Cardiac muscle cell (in vitro differentiated cells and primary cell): ENCODE measurements at regions not wholly inside any gene's neighbourhood (a gene's known extent, or its start where the extent isn't known, plus 50 kb on each side); places are given as distances from the start of the nearest gene placed in this dataset.
"Not testable (repeated sequence)": the region's sequence is repeated elsewhere in the genome, so short reads cannot be mapped to it uniquely, and the experiment has no call there.

ENCODE experiments used
- DNase-seq, 2 donors: peaks; one replicate each; pipeline versions ENCODE4 v3.0.0 to v3.0.0-alpha.2; 2010 to 2017; ENCODE audit warnings: low read depth in 1 of 2, low spot score in 1 of 2
- H3K27ac ChIP-seq: fragments of 200-600 bp; sonication (generic); 2 replicates; pipeline ENCODE4 v1.5.1; 2016
- H3K27me3 ChIP-seq: fragments of 200-600 bp; sonication (generic); 2 replicates; pipeline ENCODE4 v1.6.0; 2016; ENCODE audit warnings: control low read depth
- H3K36me3 ChIP-seq: fragments of 200-600 bp; sonication (generic); 2 replicates; pipeline ENCODE4 v1.5.1; 2016; ENCODE audit warnings: control low read depth
- H3K4me1 ChIP-seq: fragments of 200-600 bp; sonication (generic); 2 replicates; pipeline ENCODE4 v1.8.1; 2017; ENCODE audit warnings: low read depth, mild to moderate bottlenecking, mixed run types
- H3K4me3 ChIP-seq: fragments of 200-600 bp; sonication (generic); 2 replicates; pipeline ENCODE4 v1.5.1; 2016; ENCODE audit warnings: mild to moderate bottlenecking
- H3K9me3 ChIP-seq: fragments of 200-600 bp; sonication (generic); 2 replicates; pipeline ENCODE4 v1.5.1; 2017; ENCODE audit warnings: low read depth, mild to moderate bottlenecking, control low read depth
- CTCF ChIP-seq: IDR thresholded peaks from 2 replicates; pipeline ENCODE4 v1.5.1; 2012; ENCODE audit warnings: low read depth, mild to moderate bottlenecking, low read length

GRCh38 chr10:59975918-59976317, 69.6 kb upstream of the CCDC6 start:
- not testable (repeated sequence) for H3K4me1 ChIP-seq

GRCh38 chr10:59971915-59972314, 65.6 kb upstream of the CCDC6 start:
- H3K4me3 ChIP-seq = no peak overlapping the region
- H3K9me3 ChIP-seq = no peaks in the 10 kb centered on the region
- peak; percentile 9 to 75 for DNase-seq
- no peaks in the 10 kb centered on the region for H3K36me3 ChIP-seq
- H3K27ac ChIP-seq = no peak overlapping the region
- H3K4me1 ChIP-seq = no peaks in the 10 kb centered on the region
- TF ChIP-seq CTCF = no peak
- no peaks in the 10 kb centered on the region for H3K27me3 ChIP-seq

More at GRCh38 chr10:59975918-59976317, 69.6 kb upstream of the CCDC6 start:
- not testable (repeated sequence) for H3K27ac ChIP-seq, H3K9me3 ChIP-seq, DNase-seq, H3K27me3 ChIP-seq, H3K36me3 ChIP-seq, H3K4me3 ChIP-seq

GRCh38 chr10:59970396-59971368, 64.3 kb upstream of the CCDC6 start:
- Histone ChIP-seq H3K4me1 (no peaks in the 10 kb centered on the region), H3K4me3 (no peak overlapping the region), H3K36me3 (no peaks in the 10 kb centered on the region), H3K27me3 (no peaks in the 10 kb centered on the region), H3K27ac (no peak overlapping the region), H3K9me3 (no peaks in the 10 kb centered on the region)
- no peak for TF ChIP-seq CTCF
- DNase-seq = no peak

GRCh38 chr10:59968705-59969104, 62.3 kb upstream of the CCDC6 start:
- no peaks in the 10 kb centered on the region for H3K27me3 ChIP-seq
- H3K4me3 ChIP-seq = no peak overlapping the region
- no peaks in the 10 kb centered on the region for H3K9me3 ChIP-seq
- DNase-seq = no peak
- H3K36me3 ChIP-seq = no peaks in the 10 kb centered on the region
- H3K4me1 ChIP-seq = no peaks in the 10 kb centered on the region
- no peak overlapping the region for H3K27ac ChIP-seq
- TF ChIP-seq CTCF = no peak

- H3K9me3 ChIP-seq = no peaks in the 10 kb centered on the region
- TF ChIP-seq CTCF = no peak
These were observed 60.7 kb upstream of the CCDC6 start for GRCh38 chr10:59967079-59967478.

GRCh38 chr10:59965899-59966650, 59.7 kb upstream of the CCDC6 start:
- Histone ChIP-seq H3K9me3 (no peaks in the 10 kb centered on the region), H3K4me1 (no peaks in the 10 kb centered on the region), H3K36me3 (no peaks in the 10 kb centered on the region), H3K4me3 (no peak overlapping the region), H3K27me3 (no peaks in the 10 kb centered on the region), H3K27ac (no peak overlapping the region)
- no peak for TF ChIP-seq CTCF
- DNase-seq = no peak

More at GRCh38 chr10:59967079-59967478, 60.7 kb upstream of the CCDC6 start:
- Histone ChIP-seq H3K27ac (no peak overlapping the region), H3K4me3 (no peak overlapping the region), H3K27me3 (no peaks in the 10 kb centered on the region), H3K4me1 (no peaks in the 10 kb centered on the region), H3K36me3 (no peaks in the 10 kb centered on the region)
- no peak for DNase-seq
